Neuronal stem cell (in vitro differentiated cells): ENCODE measurements at regions not wholly inside any gene's neighbourhood (a gene's known extent, or its start where the extent isn't known, plus 50 kb on each side); places are given as distances from the start of the nearest gene placed in this dataset.

ENCODE experiments used
- DNase-seq: peaks from one replicate; pipeline ENCODE4 v3.0.0-alpha.2; 2013; ENCODE audit warnings: low spot score
- H2AFZ ChIP-seq: one replicate; pipeline ENCODE4 v1.6.1; 2013; ENCODE audit warnings: mild to moderate bottlenecking, low read length, inconsistent platforms
- H2AK5ac ChIP-seq: 2 replicates; pipeline ENCODE4 v1.6.1; 2013; ENCODE audit warnings: low read depth, mild to moderate bottlenecking, inconsistent platforms, low read length, moderate library complexity, mixed read lengths
- H2BK120ac ChIP-seq: 2 replicates; pipeline ENCODE4 v1.6.1; 2013; ENCODE audit warnings: low read depth, mild to moderate bottlenecking, inconsistent platforms, low read length, moderate library complexity, mixed read lengths
- H2BK12ac ChIP-seq: one replicate; pipeline ENCODE4 v1.6.1; 2013; ENCODE audit warnings: low read length, inconsistent platforms
- H2BK15ac ChIP-seq: 2 replicates; pipeline ENCODE4 v1.6.1; 2013; ENCODE audit warnings: mild to moderate bottlenecking, low read length, inconsistent platforms, mixed read lengths
- H2BK5ac ChIP-seq: one replicate; pipeline ENCODE4 v1.6.1; 2013; ENCODE audit warnings: inconsistent platforms, mild to moderate bottlenecking, low read length, moderate library complexity
- H3K14ac ChIP-seq: one replicate; pipeline ENCODE4 v1.6.1; 2013; ENCODE audit warnings: low read length, inconsistent platforms
- H3K18ac ChIP-seq: 2 replicates; pipeline ENCODE4 v1.6.1; 2013; ENCODE audit warnings: low read length, inconsistent platforms
- H3K23ac ChIP-seq: 2 replicates; pipeline ENCODE4 v1.6.1; 2013; ENCODE audit warnings: low read depth, mild to moderate bottlenecking, mixed read lengths, low read length, inconsistent platforms; ENCODE audit not compliant: poor library complexity
- H3K27ac ChIP-seq: replicated peaks from 3 replicates; pipeline ENCODE4 v1.5.1; 2013; ENCODE audit warnings: low read length, inconsistent platforms
- H3K27me3 ChIP-seq, 3 experiments: 2 replicates each; pipeline ENCODE4 v1.6.1; 2013; ENCODE audit warnings: low read length in 3 of 3, mild to moderate bottlenecking in 2 of 3, inconsistent platforms in 1 of 3, low read depth in 1 of 3, mixed read lengths in 1 of 3, moderate library complexity in 1 of 3; ENCODE audit not compliant: control insufficient read depth in 3 of 3, insufficient read depth in 3 of 3
- H3K36me3 ChIP-seq, 2 donors: replicated peaks in 1 of 2; 2 replicates each; pipeline ENCODE4 v1.6.1; 2013; ENCODE audit warnings: low read length in 2 of 2; ENCODE audit not compliant: control insufficient read depth in 2 of 2, insufficient read depth in 2 of 2
- H3K4ac ChIP-seq: 2 replicates; pipeline ENCODE4 v1.6.1; 2013; ENCODE audit warnings: inconsistent platforms, mild to moderate bottlenecking, low read length, moderate library complexity
- H3K4me1 ChIP-seq, 2 donors: 1 replicate in 1 of 2; 2 replicates in 1 of 2; pipeline ENCODE4 v1.6.1; 2013; ENCODE audit warnings: low read length in 2 of 2, low read depth in 1 of 2; ENCODE audit not compliant: control insufficient read depth in 2 of 2, insufficient read depth in 1 of 2
- H3K4me2 ChIP-seq: one replicate; pipeline ENCODE4 v1.6.1; 2013; ENCODE audit warnings: mild to moderate bottlenecking, low read length, inconsistent platforms; ENCODE audit not compliant: insufficient read depth, poor library complexity, severe bottlenecking
- H3K4me3 ChIP-seq, 2 donors: 2 replicates each; pipeline ENCODE4 v1.5.1; 2013; ENCODE audit warnings: low read length in 2 of 2, mild to moderate bottlenecking in 2 of 2, inconsistent platforms in 1 of 2, moderate library complexity in 1 of 2
- H3K79me1 ChIP-seq: one replicate; pipeline ENCODE4 v1.6.1; 2013; ENCODE audit warnings: low read depth, mild to moderate bottlenecking, inconsistent platforms, low read length, moderate library complexity
- H3K9ac ChIP-seq: one replicate; pipeline ENCODE4 v1.6.1; 2013; ENCODE audit warnings: mild to moderate bottlenecking, low read depth, low read length, inconsistent platforms; ENCODE audit not compliant: poor library complexity
- H3K9me3 ChIP-seq, 2 donors: replicated peaks in 1 of 2; 2 replicates each; pipeline versions ENCODE3 to v1.6.1; 2013; ENCODE audit warnings: low read length in 2 of 2, mild to moderate bottlenecking in 2 of 2, inconsistent platforms in 1 of 2, low read depth in 1 of 2, mixed read lengths in 1 of 2, moderate library complexity in 1 of 2; ENCODE audit not compliant: control insufficient read depth in 2 of 2, insufficient read depth in 1 of 2
- H4K8ac ChIP-seq: one replicate; pipeline ENCODE4 v1.6.1; 2013; ENCODE audit warnings: low read depth, mild to moderate bottlenecking, inconsistent platforms, low read length, moderate library complexity
- H4K91ac ChIP-seq: one replicate; pipeline ENCODE4 v1.6.1; 2013; ENCODE audit warnings: low read length, low read depth, mild to moderate bottlenecking, inconsistent platforms; ENCODE audit not compliant: poor library complexity
- WGBS, 2 donors: extraction: QIAGEN DNeasy Blood & Tissue Kit; methylation state at CpG; one replicate each; pipeline ENCODE4 v1.1.7; 2013; ENCODE audit warnings: missing lambda C conversion rate in 2 of 2, mixed read lengths in 1 of 2; ENCODE audit not compliant: insufficient read length in 2 of 2, insufficient replicate concordance in 1 of 2; ENCODE audit errors: extremely low coverage in 2 of 2; 5-methylcytosine and 5-hydroxymethylcytosine counted together

DNA sequence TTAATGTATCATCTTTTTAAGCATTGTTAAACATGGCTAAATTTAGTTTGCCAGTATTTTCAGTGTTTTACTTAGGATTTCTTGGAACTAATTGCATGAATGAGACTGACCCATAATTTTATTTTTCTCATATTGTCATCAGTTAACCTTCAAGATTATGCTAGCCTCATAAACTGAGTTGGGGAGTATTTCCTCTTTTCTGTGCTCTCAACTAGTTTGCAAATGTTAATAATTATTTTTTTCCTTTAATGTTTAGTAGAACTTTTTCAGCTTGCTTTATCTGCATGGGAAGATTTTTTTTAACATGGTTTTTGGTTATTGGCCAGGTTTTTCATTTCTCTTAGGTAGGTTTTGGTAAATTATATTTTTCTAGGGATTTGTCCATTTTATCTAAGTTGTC is 235.4 kb upstream of the SESN3 start:
- Histone ChIP-seq H3K18ac (no peak overlapping the region), H4K8ac (no peak overlapping the region), H3K79me1 (no peaks in the 10 kb centered on the region), H3K4me3 (no peak overlapping the region), H3K27ac (no peak overlapping the region), H2BK5ac (no peak overlapping the region), H3K9me3 (no peaks in the 10 kb centered on the region), H3K23ac (no peak overlapping the region), H2BK12ac (no peak overlapping the region), H3K36me3 (no peaks in the 10 kb centered on the region), H3K14ac (no peak overlapping the region), H2BK120ac (no peak overlapping the region), H2BK15ac (no peak overlapping the region), H4K91ac (no peak overlapping the region), H2AK5ac (no peak overlapping the region), H3K4me1 (no peaks in the 10 kb centered on the region), H3K4me2 (no peak overlapping the region), H3K27me3 (no peaks in the 10 kb centered on the region), H3K4ac (no peak overlapping the region), H3K9ac (no peak overlapping the region), H2AFZ (no peak overlapping the region)
- DNase-seq = no peak

DNA sequence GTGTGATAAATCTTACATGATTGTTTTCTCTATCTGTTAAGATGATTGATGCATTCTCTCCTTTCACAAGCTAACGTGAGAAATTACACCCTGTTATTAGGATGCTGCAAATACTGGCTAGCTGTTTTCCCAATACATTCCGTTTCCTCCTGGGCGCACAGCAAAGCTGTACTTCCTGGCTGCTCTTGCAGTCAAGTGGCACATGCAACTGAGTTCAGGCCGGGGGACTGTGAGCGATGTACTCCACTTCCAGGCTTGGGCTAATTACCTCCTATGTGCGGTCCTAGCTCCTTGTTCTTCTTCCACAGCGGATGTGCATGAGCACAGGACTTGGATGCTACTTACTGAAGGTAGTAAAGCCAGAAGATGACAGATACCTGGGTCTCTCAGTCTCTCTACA is 234.9 kb upstream of the SESN3 start:
- Histone ChIP-seq H3K9me3 (no peaks in the 10 kb centered on the region), H3K36me3 (no peaks in the 10 kb centered on the region), H2BK120ac (no peak overlapping the region), H3K27me3 (no peaks in the 10 kb centered on the region), H2BK15ac (no peak overlapping the region), H2BK5ac (no peak overlapping the region), H2BK12ac (no peak overlapping the region), H3K18ac (no peak overlapping the region), H3K4ac (no peak overlapping the region), H3K14ac (no peak overlapping the region), H4K91ac (no peak overlapping the region), H3K4me1 (no peaks in the 10 kb centered on the region), H3K23ac (no peak overlapping the region), H2AFZ (no peak overlapping the region), H2AK5ac (no peak overlapping the region), H3K79me1 (no peaks in the 10 kb centered on the region), H3K9ac (no peak overlapping the region), H3K4me3 (no peak overlapping the region), H3K4me2 (no peak overlapping the region), H3K27ac (no peak overlapping the region), H4K8ac (no peak overlapping the region)
- no peak for DNase-seq
- no CpG with 5 or more reads among the region's 7 CpGs for WGBS, 2 donors

DNA sequence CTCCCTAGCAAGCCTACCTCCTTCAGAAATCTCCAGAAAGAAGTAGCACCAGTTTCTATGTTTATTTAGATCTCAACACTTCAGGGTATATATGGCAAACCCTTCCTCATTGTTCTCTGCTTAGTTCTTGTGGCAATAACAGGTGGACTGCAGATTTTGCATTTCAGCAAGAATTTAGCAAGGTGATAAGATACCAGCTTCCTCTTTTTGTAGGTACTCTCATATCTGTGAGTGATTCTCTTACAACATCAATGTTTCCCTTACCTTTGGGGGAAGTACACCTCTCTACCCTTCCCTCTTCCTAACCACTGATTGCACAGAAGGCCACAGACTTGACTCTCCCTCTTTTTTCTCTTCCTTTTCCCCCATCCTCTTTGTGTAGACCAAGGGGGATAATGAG is 230.9 kb upstream of the SESN3 start:
- no peak overlapping the region for H3K9ac ChIP-seq
- H3K9me3 ChIP-seq = no peaks in the 10 kb centered on the region
- no peak overlapping the region for H2AFZ ChIP-seq
- H3K4me1 ChIP-seq = no peaks in the 10 kb centered on the region
- no peak overlapping the region for H3K14ac ChIP-seq
- no peak overlapping the region for H2BK15ac ChIP-seq
- H2AK5ac ChIP-seq = no peak overlapping the region
- H3K27me3 ChIP-seq = no peaks in the 10 kb centered on the region
- no peaks in the 10 kb centered on the region for H3K79me1 ChIP-seq
- no peak overlapping the region for H4K91ac ChIP-seq
- H3K4me3 ChIP-seq = no peak overlapping the region
- no peak overlapping the region for H3K23ac ChIP-seq
- H3K27ac ChIP-seq = no peak overlapping the region
- no peak overlapping the region for H3K18ac ChIP-seq
- H3K4ac ChIP-seq = no peak overlapping the region
- H4K8ac ChIP-seq = no peak overlapping the region
- H2BK5ac ChIP-seq = no peak overlapping the region
- no peak overlapping the region for H2BK120ac ChIP-seq
- no peak for DNase-seq
- no peaks in the 10 kb centered on the region for H3K36me3 ChIP-seq
- H3K4me2 ChIP-seq = no peak overlapping the region
- no peak overlapping the region for H2BK12ac ChIP-seq

DNA sequence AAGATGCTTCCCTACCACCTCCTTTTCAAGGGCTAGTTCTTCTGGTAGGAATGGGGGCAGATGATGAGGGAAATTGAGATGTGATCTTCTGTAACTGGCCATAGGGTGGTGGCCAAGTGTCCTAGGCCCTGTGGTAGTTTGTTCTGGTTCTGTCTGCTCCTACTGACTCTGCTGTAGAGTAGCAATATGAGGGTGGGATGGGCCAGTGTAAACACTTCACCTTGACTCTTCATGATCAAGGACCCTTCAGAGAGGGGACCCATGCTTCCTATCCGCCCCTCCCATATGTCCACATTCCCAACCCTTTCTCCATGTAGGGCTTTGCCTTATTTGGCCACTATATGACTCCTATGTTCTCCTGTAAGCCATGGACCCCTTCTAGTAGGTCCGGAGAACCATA is 230.3 kb upstream of the SESN3 start:
- Histone ChIP-seq H3K4me1 (no peaks in the 10 kb centered on the region), H3K4ac (no peak overlapping the region), H2BK5ac (no peak overlapping the region), H3K79me1 (no peaks in the 10 kb centered on the region), H3K23ac (no peak overlapping the region), H3K4me2 (no peak overlapping the region), H2BK120ac (no peak overlapping the region), H3K18ac (no peak overlapping the region), H2AK5ac (no peak overlapping the region), H3K9ac (no peak overlapping the region), H3K14ac (no peak overlapping the region), H4K8ac (no peak overlapping the region), H3K27ac (no peak overlapping the region), H3K36me3 (no peaks in the 10 kb centered on the region), H3K27me3 (no peaks in the 10 kb centered on the region), H2AFZ (no peak overlapping the region), H2BK15ac (no peak overlapping the region), H3K9me3 (no peaks in the 10 kb centered on the region), H4K91ac (no peak overlapping the region), H2BK12ac (no peak overlapping the region), H3K4me3 (no peak overlapping the region)
- no CpG with 5 or more reads among the region's 2 CpGs for WGBS, 2 donors
- DNase-seq = no peak
